HG03039 (cell line): ENCODE measurements at regions not wholly inside any gene's neighbourhood (a gene's known extent, or its start where the extent isn't known, plus 50 kb on each side); places are given as distances from the start of the nearest gene placed in this dataset.

Experiments used
- ATAC-seq: cut with Tn5 transposase; IDR thresholded peaks from one replicate; pipeline ENCODE4 v1.9.1; 2021; ENCODE audit warnings: mild to moderate bottlenecking, moderate library complexity; ENCODE audit not compliant: unreplicated experiment

- no peak for ATAC-seq
Observed at GRCh38 chr4:89604951-89605350, 232.0 kb downstream of the SNCA start.

GRCh38 chr4:89599026-89599425, 237.9 kb downstream of the SNCA start:
- ATAC-seq: no peak

GRCh38 chr4:89598602-89599001, 238.4 kb downstream of the SNCA start:
- no peak for ATAC-seq

GRCh38 chr4:89595125-89595789, 241.7 kb downstream of the SNCA start:
- ATAC-seq: no peak

- no peak for ATAC-seq
Observed at GRCh38 chr4:89590128-89590527, 246.8 kb downstream of the SNCA start.

GRCh38 chr4:89588421-89588820, 248.5 kb downstream of the SNCA start:
- no peak for ATAC-seq

GRCh38 chr4:89587364-89587763, 249.6 kb downstream of the SNCA start:
- ATAC-seq: no peak

GRCh38 chr4:89586864-89587263, 250.1 kb downstream of the SNCA start:
- ATAC-seq: no peak

- no peak for ATAC-seq
Observed at GRCh38 chr4:89586318-89586717, 250.6 kb downstream of the SNCA start.

GRCh38 chr4:89582756-89583505, 254.0 kb downstream of the SNCA start:
- no peak for ATAC-seq

GRCh38 chr4:89579771-89580170, 257.2 kb downstream of the SNCA start:
- ATAC-seq: no peak

GRCh38 chr4:89576246-89576645, 260.7 kb downstream of the SNCA start:
- ATAC-seq: no peak

- ATAC-seq: no peak
Observed at GRCh38 chr4:89575840-89576239, 261.1 kb downstream of the SNCA start.

GRCh38 chr4:89574176-89574575, 262.8 kb downstream of the SNCA start:
- ATAC-seq: no peak

- no peak for ATAC-seq
Observed at GRCh38 chr4:89573656-89574055, 263.3 kb downstream of the SNCA start.

- ATAC-seq: no peak
Observed at GRCh38 chr4:89572224-89572858, 264.6 kb downstream of the SNCA start.

- ATAC-seq: no peak
Observed at GRCh38 chr4:89570931-89571330, 263.3 kb upstream of the GPRIN3 start.

- ATAC-seq: no peak
Observed at GRCh38 chr4:89567936-89568335, 260.3 kb upstream of the GPRIN3 start.

GRCh38 chr4:89563431-89563830, 255.8 kb upstream of the GPRIN3 start:
- no peak for ATAC-seq

- ATAC-seq: no peak
Observed at GRCh38 chr4:89562746-89563145, 255.1 kb upstream of the GPRIN3 start.

- no peak for ATAC-seq
Observed at GRCh38 chr4:89561048-89561447, 253.4 kb upstream of the GPRIN3 start.

GRCh38 chr4:89558147-89558546, 250.5 kb upstream of the GPRIN3 start:
- no peak for ATAC-seq
